Body of pancreas (tissue), 4 donors: ENCODE measurements at regions not wholly inside any gene's neighbourhood (a gene's known extent, or its start where the extent isn't known, plus 50 kb on each side); places are given as distances from the start of the nearest gene placed in this dataset.

Experiments
- CTCF ChIP-seq, 7 experiments: fragments of 450-650 bp in 4 of 7; fragments of 200-600 bp in 3 of 7; sonication (generic) in 3 of 7; IDR thresholded peaks; one replicate each; pipeline ENCODE4 v1.5.1; 2016 to 2019; ENCODE audit warnings: antibody characterized with exemption in 7 of 7
- POLR2A ChIP-seq, 3 donors: fragments of 450-650 bp; IDR thresholded peaks; one replicate each; pipeline ENCODE4 v1.6.1; 2016; ENCODE audit warnings: antibody characterized with exemption in 3 of 3, mild to moderate bottlenecking in 2 of 3

DNA sequence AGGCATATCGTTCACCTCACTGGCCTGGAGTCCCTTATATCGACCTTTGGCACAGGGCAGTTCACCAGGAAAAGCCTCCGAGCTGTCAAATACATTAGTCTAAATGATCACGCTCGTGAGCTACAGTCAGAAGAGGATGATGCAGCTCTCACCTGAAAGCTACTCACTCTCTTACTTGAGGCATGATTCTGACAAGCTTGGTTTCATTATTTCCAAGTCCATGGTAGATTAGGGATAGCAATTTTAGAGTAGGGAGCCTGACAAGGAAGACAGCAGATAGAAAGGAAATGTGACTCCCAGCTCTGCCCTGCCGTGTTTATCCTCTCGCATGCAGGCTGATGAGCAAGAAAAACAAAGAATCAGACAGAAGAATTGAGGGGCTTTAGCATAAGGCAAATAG, 98.0 kb upstream of the MAP1B start:
- TF ChIP-seq CTCF (IDR thresholded peaks at IDR 0.05) (no peak), POLR2A (IDR thresholded peaks at IDR 0.05) (no peak)
